H1 (cell line): ENCODE measurements at regions not wholly inside any gene's neighbourhood (a gene's known extent, or its start where the extent isn't known, plus 50 kb on each side); places are given as distances from the start of the nearest gene placed in this dataset.
"Not testable (repeated sequence)": the region's sequence is repeated elsewhere in the genome, so short reads cannot be mapped to it uniquely, and the experiment has no call there.

Experiments used
- CTCF ChIA-PET: fragments of 300-600 bp; sonication (Branson Sonifier 250); formaldehyde crosslinking; loops from one replicate; lab custom pipeline; 2021; ENCODE audit not compliant: partially characterized antibody; lab: Charles Lee
- POLR2A ChIA-PET: fragments of 300-600 bp; sonication (Branson Sonifier 250); formaldehyde crosslinking; loops from one replicate; lab custom pipeline; 2021; ENCODE audit warnings: inconsistent platforms; ENCODE audit not compliant: partially characterized antibody; lab: Charles Lee
- DNase-seq, 2 experiments: peaks; one replicate each; pipeline versions ENCODE4 v3.0.0 to v3.0.0-alpha.2; 2010 to 2022; ENCODE audit warnings: low spot score in 2 of 2, low read depth in 1 of 2, mixed read lengths in 1 of 2
- FAIRE-seq: peaks from 2 replicates; lab custom pipeline; 2011; peaks lifted over from hg19 to GRCh38; lab: Jason Lieb, UNC
- H2AFZ ChIP-seq: 2 replicates; pipeline ENCODE4 v1.8.1; 2012; ENCODE audit warnings: low read length, inconsistent platforms
- H2AK5ac ChIP-seq: 2 replicates; pipeline ENCODE4 v1.6.1; 2013; ENCODE audit warnings: low read depth, low read length
- H2BK120ac ChIP-seq: replicated peaks from 2 replicates; pipeline ENCODE3; 2013; ENCODE audit warnings: low read depth, low read length, inconsistent platforms
- H2BK12ac ChIP-seq: 2 replicates; pipeline ENCODE4 v1.6.1; 2013; ENCODE audit warnings: low read depth, low read length
- H2BK15ac ChIP-seq: 2 replicates; pipeline ENCODE4 v1.6.1; 2013; ENCODE audit warnings: low read length
- H2BK20ac ChIP-seq: 2 replicates; pipeline ENCODE4 v1.6.1; 2013; ENCODE audit warnings: low read length
- H2BK5ac ChIP-seq: 2 replicates; pipeline ENCODE4 v1.6.1; 2013; ENCODE audit warnings: low read depth, low read length
- H3K14ac ChIP-seq: 2 replicates; pipeline ENCODE4 v1.6.1; 2013; ENCODE audit warnings: inconsistent platforms; ENCODE audit not compliant: insufficient read length
- H3K18ac ChIP-seq: 2 replicates; pipeline ENCODE4 v1.6.1; 2013; ENCODE audit warnings: low read length; ENCODE audit errors: extremely low read depth
- H3K23ac ChIP-seq: 2 replicates; pipeline ENCODE4 v1.6.1; 2013; ENCODE audit warnings: inconsistent platforms; ENCODE audit not compliant: insufficient read length
- H3K23me2 ChIP-seq: 2 replicates; pipeline ENCODE4 v1.6.1; 2013; ENCODE audit warnings: low read depth, low read length
- H3K27ac ChIP-seq: 2 replicates; pipeline ENCODE4 v1.6.1; 2011; ENCODE audit warnings: low read depth, low read length, inconsistent platforms
- H3K27me3 ChIP-seq, 4 experiments: replicated peaks in 1 of 4; 1 replicate in 1 of 4; 2 replicates in 3 of 4; pipeline versions ENCODE4 v1.6.1 to v1.8.1; 2011 to 2013; ENCODE audit warnings: low read length in 3 of 4, mild to moderate bottlenecking in 3 of 4, inconsistent platforms in 2 of 4, mixed read lengths in 2 of 4, moderate library complexity in 1 of 4; ENCODE audit not compliant: control insufficient read depth in 3 of 4, insufficient read depth in 3 of 4; ENCODE audit errors: extremely low read depth in 1 of 4
- H3K36me3 ChIP-seq, 4 experiments: 2 replicates each; pipeline versions ENCODE4 v1.6.1 to v1.8.1; 2011 to 2013; ENCODE audit warnings: mild to moderate bottlenecking in 4 of 4, low read length in 3 of 4, moderate library complexity in 2 of 4, control low read depth in 1 of 4, inconsistent platforms in 1 of 4; ENCODE audit not compliant: insufficient read depth in 4 of 4, control insufficient read depth in 2 of 4
- H3K4ac ChIP-seq: replicated peaks from 2 replicates; pipeline ENCODE3; 2013; ENCODE audit warnings: low read length, low read depth, mixed read lengths, inconsistent platforms; ENCODE audit not compliant: insufficient read length
- H3K4me1 ChIP-seq, 4 experiments: replicated peaks in 1 of 4; 1 replicate in 1 of 4; 2 replicates in 3 of 4; pipeline versions ENCODE4 v1.6.1 to v1.8.1; 2011 to 2013; ENCODE audit warnings: low read length in 3 of 4, inconsistent platforms in 2 of 4, mixed read lengths in 1 of 4; ENCODE audit not compliant: insufficient read depth in 4 of 4, control insufficient read depth in 3 of 4
- H3K4me2 ChIP-seq, 2 experiments: 2 replicates each; pipeline versions ENCODE4 v1.6.1 to v1.8.1; 2011 to 2013; ENCODE audit warnings: low read depth in 2 of 2, low read length in 2 of 2, control low read depth in 1 of 2, inconsistent platforms in 1 of 2, mild to moderate bottlenecking in 1 of 2; ENCODE audit not compliant: insufficient read depth in 1 of 2
- H3K4me3 ChIP-seq, 4 experiments: fragments of 200-600, 300-600 bp in 1 of 4; sonication (generic), shearing (Covaris generic), sonication (Bioruptor Twin) in 1 of 4; 2 replicates each; pipeline versions ENCODE4 v1.5.1 to v1.8.1; 2011 to 2016; ENCODE audit warnings: low read length in 4 of 4, low read depth in 3 of 4, control low read depth in 2 of 4, inconsistent platforms in 2 of 4, mild to moderate bottlenecking in 2 of 4, mixed read lengths in 1 of 4, moderate library complexity in 1 of 4; ENCODE audit not compliant: insufficient read depth in 2 of 4; ENCODE audit errors: extremely low read depth in 1 of 4
- H3K56ac ChIP-seq: replicated peaks from 2 replicates; pipeline ENCODE3; 2013; ENCODE audit warnings: low read depth, mild to moderate bottlenecking, mixed read lengths, low read length, inconsistent platforms; ENCODE audit not compliant: insufficient read length
- H3K79me1 ChIP-seq: 2 replicates; pipeline ENCODE4 v1.6.1; 2013; ENCODE audit warnings: low read depth, low read length, control low read depth
- H3K79me2 ChIP-seq, 2 experiments: 2 replicates each; pipeline versions ENCODE4 v1.6.1 to v1.8.1; 2012 to 2013; ENCODE audit warnings: low read length in 2 of 2, mild to moderate bottlenecking in 2 of 2, inconsistent platforms in 1 of 2; ENCODE audit not compliant: insufficient read depth in 2 of 2, control insufficient read depth in 1 of 2
- H3K9ac ChIP-seq, 4 experiments: replicated peaks in 1 of 4; 1 replicate in 1 of 4; 2 replicates in 3 of 4; pipeline versions ENCODE4 v1.6.1 to v1.8.1; 2011 to 2013; ENCODE audit warnings: low read depth in 3 of 4, low read length in 3 of 4, control low read depth in 2 of 4, mild to moderate bottlenecking in 2 of 4, moderate library complexity in 2 of 4, inconsistent platforms in 1 of 4; ENCODE audit errors: extremely low read depth in 1 of 4
- H3K9me3 ChIP-seq, 2 experiments: 2 replicates each; pipeline versions ENCODE4 v1.6.1 to v1.8.1; 2012 to 2013; ENCODE audit warnings: mild to moderate bottlenecking in 2 of 2, moderate library complexity in 2 of 2, control low read depth in 1 of 2, inconsistent platforms in 1 of 2, low read depth in 1 of 2, low read length in 1 of 2, mixed read lengths in 1 of 2; ENCODE audit not compliant: insufficient read depth in 2 of 2
- H4K20me1 ChIP-seq, 2 experiments: replicated peaks in 1 of 2; 2 replicates each; pipeline versions ENCODE3 to v1.8.1; 2011 to 2013; ENCODE audit warnings: inconsistent platforms in 2 of 2, low read length in 2 of 2, mild to moderate bottlenecking in 1 of 2; ENCODE audit not compliant: insufficient read depth in 2 of 2, control insufficient read depth in 1 of 2
- H4K5ac ChIP-seq: 2 replicates; pipeline ENCODE4 v1.6.1; 2013; ENCODE audit warnings: low read length, low read depth, mixed read lengths, inconsistent platforms; ENCODE audit not compliant: insufficient read length
- H4K8ac ChIP-seq: 2 replicates; pipeline ENCODE4 v1.8.0; 2013; ENCODE audit warnings: mild to moderate bottlenecking, moderate library complexity, low read length, inconsistent platforms; ENCODE audit not compliant: insufficient read depth; ENCODE audit errors: extremely low read depth
- H4K91ac ChIP-seq: replicated peaks from 2 replicates; pipeline ENCODE3; 2013; ENCODE audit warnings: low read length, mixed read lengths, inconsistent platforms; ENCODE audit not compliant: insufficient read length
- RAD21 ChIP-seq, 2 experiments: IDR thresholded peaks in 1 of 2; conservative IDR thresholded peaks in 1 of 2; 2 replicates each; pipeline ENCODE4 v1.6.1; 2011; ENCODE audit warnings: low read depth in 2 of 2, low read length in 2 of 2, improper control_type of control experiment in 1 of 2, inconsistent platforms in 1 of 2, mild to moderate bottlenecking in 1 of 2, moderate library complexity in 1 of 2
- WGBS, 2 experiments: shearing (Covaris generic) in 1 of 2; methylation state at CpG; one replicate each; pipeline versions ENCODE4 v1.1.6 to v1.1.7; 2013 to 2015; ENCODE audit warnings: low lambda C conversion rate in 2 of 2, mixed read lengths in 2 of 2, inconsistent platforms in 1 of 2, low coverage in 1 of 2, missing lambda C conversion rate in 1 of 2; ENCODE audit not compliant: insufficient replicate concordance in 2 of 2, insufficient coverage in 1 of 2, insufficient read length in 1 of 2; ENCODE audit errors: extremely low coverage in 1 of 2, missing lambda C conversion rate in 1 of 2; 5-methylcytosine and 5-hydroxymethylcytosine counted together

DNA sequence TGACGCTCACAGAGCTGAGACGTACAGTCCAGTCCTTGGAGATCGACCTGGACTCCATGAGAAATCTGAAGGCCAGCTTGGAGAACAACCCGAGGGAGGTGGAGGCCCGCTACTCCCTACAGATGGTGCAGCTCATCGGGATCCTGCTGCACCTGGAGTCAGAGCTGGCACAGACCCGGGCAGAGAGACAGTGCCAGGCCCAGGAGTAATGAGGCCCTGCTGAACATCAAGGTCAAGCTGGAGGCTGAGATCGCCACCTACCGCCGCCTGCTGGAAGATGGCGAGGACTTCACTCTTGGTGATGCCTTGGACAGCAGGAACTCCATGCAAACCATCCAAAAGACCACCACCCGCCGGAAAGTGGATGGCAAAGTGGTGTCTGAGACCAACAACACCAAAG, 681.4 kb downstream of the PCDH11X start:
- H2BK5ac ChIP-seq, H4K20me1 ChIP-seq, H3K56ac ChIP-seq, H3K79me1 ChIP-seq, H2BK120ac ChIP-seq, H4K5ac ChIP-seq, POLR2A ChIA-PET, H2BK20ac ChIP-seq, H3K36me3 ChIP-seq, H4K91ac ChIP-seq, H3K18ac ChIP-seq, H2BK15ac ChIP-seq, H3K4me1 ChIP-seq, H3K27ac ChIP-seq, H3K9ac ChIP-seq, DNase-seq, CTCF ChIA-PET, H3K23me2 ChIP-seq, H2BK12ac ChIP-seq, H2AFZ ChIP-seq, H3K4ac ChIP-seq, H3K27me3 ChIP-seq, H3K79me2 ChIP-seq, H2AK5ac ChIP-seq, H3K23ac ChIP-seq, H4K8ac ChIP-seq, H3K14ac ChIP-seq, H3K4me3 ChIP-seq, FAIRE-seq, H3K4me2 ChIP-seq, H3K9me3 ChIP-seq: not testable (repeated sequence)
- WGBS, 2 experiments, result 96% methylated on average over 7 of the region's 13 CpGs; no CpG with 5 or more reads in 1 of the 2 experiments
- 0 out of 4 replicates have a peak, but pooled peaks of 1 of the 2 experiments have one; percentile 5 for TF ChIP-seq RAD21 (IDR thresholded peaks at IDR 0.05 in 1 of 2, conservative IDR thresholded peaks at IDR 0.05 in 1 of 2; ENCODE audit: low read depth in 2 of 2, low read length in 2 of 2)
